ENCODE measurements at regions not wholly inside any gene's neighbourhood (a gene's known extent, or its start where the extent isn't known, plus 50 kb on each side); places are given as distances from the start of the nearest gene placed in this dataset.

DNA sequence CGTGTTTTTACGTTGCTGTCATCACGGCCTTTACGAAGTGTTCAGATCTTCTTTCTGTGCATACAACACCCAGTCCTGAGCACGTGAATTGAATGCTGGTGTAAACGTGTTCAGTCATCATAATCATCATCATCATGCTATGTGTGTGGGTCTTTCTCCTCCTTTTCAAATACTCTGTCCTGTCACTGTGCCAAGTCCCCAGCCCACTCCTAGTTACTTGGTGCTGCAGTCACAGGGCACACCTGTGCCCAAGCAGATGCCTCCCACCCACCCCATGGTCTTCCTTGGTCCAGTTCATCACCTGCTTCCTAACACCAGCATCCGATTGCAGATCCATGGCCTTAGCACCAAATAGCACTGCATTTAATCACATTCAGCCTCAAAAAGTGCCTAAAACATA lies 78.6 kb upstream of the MGMT start:
- H3K27me3 ChIP-seq = no peaks in the 10 kb centered on the region
- H3K27ac ChIP-seq = no peak overlapping the region
- H4K20me1 ChIP-seq = no peaks in the 10 kb centered on the region
- TF ChIP-seq Cebpa-rat (IDR thresholded peaks at IDR 0.05) = no peak
- H3K4me1 ChIP-seq = peaks cover 13% of the 10 kb centered on the region
- H3K4me2 ChIP-seq = no peak overlapping the region
- no peak overlapping the region for H3K9ac ChIP-seq
- H3K4me3 ChIP-seq = no peak overlapping the region
- no peaks in the 10 kb centered on the region for H3K36me3 ChIP-seq
- H3K9me3 ChIP-seq = no peaks in the 10 kb centered on the region

DNA sequence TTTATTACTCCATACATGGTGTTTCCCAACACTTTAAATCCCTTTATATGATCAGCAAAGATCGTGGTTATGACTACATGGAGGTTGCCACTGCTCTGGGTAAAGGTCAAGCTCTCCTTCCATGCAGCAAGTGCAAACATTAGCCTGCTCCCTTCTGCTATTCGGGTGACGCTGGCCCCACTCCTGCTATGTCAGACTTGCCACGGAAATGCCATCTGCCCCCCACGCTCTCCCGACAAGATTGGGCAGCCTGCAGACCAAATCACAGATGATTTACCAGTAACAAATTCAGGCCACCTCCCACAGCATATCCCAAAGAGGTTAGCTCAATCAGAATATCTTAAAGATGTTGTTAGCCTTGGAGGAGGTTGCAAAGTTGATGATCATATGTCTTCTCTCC lies 77.8 kb upstream of the MGMT start:
- Histone ChIP-seq H3K4me2 (no peak overlapping the region), H3K9me3 (no peaks in the 10 kb centered on the region), H3K27ac (no peak overlapping the region), H3K36me3 (no peaks in the 10 kb centered on the region), H3K4me3 (no peak overlapping the region), H4K20me1 (no peaks in the 10 kb centered on the region), H3K4me1 (peaks cover 13% of the 10 kb centered on the region), H3K27me3 (no peaks in the 10 kb centered on the region), H3K9ac (no peak overlapping the region)
- TF ChIP-seq Cebpa-rat (IDR thresholded peaks at IDR 0.05) = no peak

DNA sequence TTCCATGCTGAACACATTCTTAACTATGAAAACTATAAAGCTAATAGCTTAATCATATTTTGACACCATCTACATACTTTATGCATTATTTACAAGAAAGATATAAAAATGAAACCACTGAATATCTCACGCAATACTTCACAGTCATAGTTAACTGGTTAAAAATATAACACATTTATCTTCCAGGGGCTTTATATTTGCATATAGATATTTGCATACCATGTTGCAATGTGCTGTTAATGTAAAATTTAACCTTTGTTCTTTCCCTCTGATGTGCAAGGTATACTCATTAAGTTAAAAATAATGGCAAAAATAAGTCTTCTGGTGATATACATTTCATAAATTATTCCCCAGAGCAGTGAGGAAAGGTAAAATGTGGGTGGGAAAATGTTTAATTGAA lies 76.9 kb upstream of the MGMT start:
- Histone ChIP-seq H3K36me3 (no peaks in the 10 kb centered on the region), H3K4me3 (no peak overlapping the region), H3K4me2 (no peak overlapping the region), H3K4me1 (peaks cover 13% of the 10 kb centered on the region), H3K9ac (no peak overlapping the region), H4K20me1 (no peaks in the 10 kb centered on the region), H3K9me3 (no peaks in the 10 kb centered on the region), H3K27ac (no peak overlapping the region), H3K27me3 (no peaks in the 10 kb centered on the region)
- no peak for TF ChIP-seq Cebpa-rat (IDR thresholded peaks at IDR 0.05)

DNA sequence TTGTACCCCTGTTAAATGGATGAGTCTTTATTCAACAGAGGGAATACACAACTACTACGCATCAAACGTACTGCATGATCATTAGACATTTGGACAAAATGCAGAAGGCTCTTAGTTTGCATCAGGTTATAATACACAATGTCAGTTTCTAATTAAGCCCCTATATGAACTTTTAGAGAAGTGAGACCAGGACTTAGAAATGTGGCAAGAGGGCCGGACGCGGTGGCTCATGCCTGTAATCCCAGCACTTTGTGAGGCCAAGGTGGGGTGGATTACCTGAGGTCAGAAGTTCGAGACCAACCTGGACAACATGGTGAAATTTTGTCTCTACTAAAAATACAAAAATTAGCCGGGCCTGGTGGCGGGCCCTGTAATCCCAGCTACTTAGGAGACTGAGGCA lies 76.3 kb upstream of the MGMT start:
- no peaks in the 10 kb centered on the region for H3K27me3 ChIP-seq
- H3K4me3 ChIP-seq = no peak overlapping the region
- H3K27ac ChIP-seq = no peak overlapping the region
- no peak for TF ChIP-seq Cebpa-rat (IDR thresholded peaks at IDR 0.05)
- H3K4me1 ChIP-seq = peaks cover 13% of the 10 kb centered on the region
- no peak overlapping the region for H3K4me2 ChIP-seq
- H4K20me1 ChIP-seq = no peaks in the 10 kb centered on the region
- no peaks in the 10 kb centered on the region for H3K9me3 ChIP-seq
- H3K9ac ChIP-seq = no peak overlapping the region
- H3K36me3 ChIP-seq = no peaks in the 10 kb centered on the region

DNA sequence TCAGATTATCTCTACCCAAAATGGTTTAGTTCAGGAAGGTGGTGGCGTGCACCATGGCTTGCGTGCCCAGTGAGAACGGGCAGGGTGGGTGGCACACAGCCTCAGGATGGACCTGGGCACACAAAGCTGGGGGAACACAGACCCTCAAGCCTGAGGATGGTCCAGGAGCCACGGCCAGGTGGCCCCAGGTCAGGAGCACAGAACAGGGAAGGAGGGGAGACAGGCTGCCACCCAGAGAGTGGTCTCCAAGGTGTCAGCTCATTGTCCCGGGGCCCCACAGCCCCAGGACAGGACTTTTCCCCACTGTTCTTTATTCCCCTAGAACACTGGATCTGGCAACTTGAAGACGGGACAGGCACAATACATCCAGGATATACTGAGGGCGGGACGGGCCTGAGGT lies 75.6 kb upstream of the MGMT start:
- no peak overlapping the region for H3K4me3 ChIP-seq
- H3K27me3 ChIP-seq = no peaks in the 10 kb centered on the region
- no peak for TF ChIP-seq Cebpa-rat (IDR thresholded peaks at IDR 0.05)
- H3K9me3 ChIP-seq = no peaks in the 10 kb centered on the region
- H4K20me1 ChIP-seq = no peaks in the 10 kb centered on the region
- H3K4me2 ChIP-seq = no peak overlapping the region
- H3K27ac ChIP-seq = no peak overlapping the region
- H3K4me1 ChIP-seq = peaks cover 10% of the 10 kb centered on the region
- H3K9ac ChIP-seq = no peak overlapping the region
- no peaks in the 10 kb centered on the region for H3K36me3 ChIP-seq

DNA sequence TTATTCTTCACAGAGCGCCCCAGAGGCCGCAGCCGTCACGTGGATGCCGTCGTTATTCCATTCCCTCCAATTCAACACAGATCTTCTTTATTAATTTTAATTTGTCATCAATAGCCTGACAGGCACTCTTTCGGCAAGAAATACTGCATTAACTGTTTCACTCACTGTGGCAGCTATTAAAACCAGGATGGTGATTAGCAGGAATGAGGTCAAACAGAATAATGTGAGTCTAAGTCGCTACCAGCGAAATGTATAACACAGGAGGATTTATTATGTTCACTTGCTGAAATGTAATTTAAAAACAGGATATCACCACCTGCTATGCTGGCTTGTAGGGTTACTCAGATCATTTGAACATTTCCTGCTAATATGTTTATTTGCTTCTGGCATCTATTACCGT lies 74.2 kb upstream of the MGMT start:
- no peak overlapping the region for H3K27ac ChIP-seq
- H3K9ac ChIP-seq = no peak overlapping the region
- H3K27me3 ChIP-seq = no peaks in the 10 kb centered on the region
- H3K4me2 ChIP-seq = no peak overlapping the region
- H3K4me3 ChIP-seq = no peak overlapping the region
- H3K9me3 ChIP-seq = no peaks in the 10 kb centered on the region
- no peaks in the 10 kb centered on the region for H4K20me1 ChIP-seq
- no peaks in the 10 kb centered on the region for H3K4me1 ChIP-seq
- no peaks in the 10 kb centered on the region for H3K36me3 ChIP-seq
- no peak for TF ChIP-seq Cebpa-rat (IDR thresholded peaks at IDR 0.05)

DNA sequence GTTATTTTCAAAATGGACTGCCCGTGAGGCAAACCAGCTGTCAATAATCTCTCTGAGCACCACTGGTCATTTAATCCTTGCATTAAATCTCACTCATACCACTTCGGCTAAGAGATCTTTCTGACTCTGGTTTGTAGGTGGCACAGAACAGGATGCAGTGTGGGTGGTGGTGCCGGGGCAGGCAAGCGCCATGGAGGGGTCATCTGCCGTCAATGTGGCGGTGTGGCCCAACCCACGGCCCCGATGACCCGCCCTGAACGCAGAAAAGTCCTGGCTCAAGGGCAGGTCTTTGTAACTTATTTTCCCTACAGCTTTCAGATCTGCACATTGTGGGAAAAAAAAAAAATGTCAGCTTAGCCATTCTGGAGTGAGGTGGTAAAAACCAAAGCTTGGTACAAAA lies 73.2 kb upstream of the MGMT start:
- Histone ChIP-seq H4K20me1 (no peaks in the 10 kb centered on the region), H3K4me2 (no peak overlapping the region), H3K4me3 (no peak overlapping the region), H3K27me3 (no peaks in the 10 kb centered on the region), H3K9ac (no peak overlapping the region), H3K4me1 (no peaks in the 10 kb centered on the region), H3K27ac (no peak overlapping the region), H3K9me3 (no peaks in the 10 kb centered on the region), H3K36me3 (no peaks in the 10 kb centered on the region)
- TF ChIP-seq Cebpa-rat (IDR thresholded peaks at IDR 0.05) = no peak

DNA sequence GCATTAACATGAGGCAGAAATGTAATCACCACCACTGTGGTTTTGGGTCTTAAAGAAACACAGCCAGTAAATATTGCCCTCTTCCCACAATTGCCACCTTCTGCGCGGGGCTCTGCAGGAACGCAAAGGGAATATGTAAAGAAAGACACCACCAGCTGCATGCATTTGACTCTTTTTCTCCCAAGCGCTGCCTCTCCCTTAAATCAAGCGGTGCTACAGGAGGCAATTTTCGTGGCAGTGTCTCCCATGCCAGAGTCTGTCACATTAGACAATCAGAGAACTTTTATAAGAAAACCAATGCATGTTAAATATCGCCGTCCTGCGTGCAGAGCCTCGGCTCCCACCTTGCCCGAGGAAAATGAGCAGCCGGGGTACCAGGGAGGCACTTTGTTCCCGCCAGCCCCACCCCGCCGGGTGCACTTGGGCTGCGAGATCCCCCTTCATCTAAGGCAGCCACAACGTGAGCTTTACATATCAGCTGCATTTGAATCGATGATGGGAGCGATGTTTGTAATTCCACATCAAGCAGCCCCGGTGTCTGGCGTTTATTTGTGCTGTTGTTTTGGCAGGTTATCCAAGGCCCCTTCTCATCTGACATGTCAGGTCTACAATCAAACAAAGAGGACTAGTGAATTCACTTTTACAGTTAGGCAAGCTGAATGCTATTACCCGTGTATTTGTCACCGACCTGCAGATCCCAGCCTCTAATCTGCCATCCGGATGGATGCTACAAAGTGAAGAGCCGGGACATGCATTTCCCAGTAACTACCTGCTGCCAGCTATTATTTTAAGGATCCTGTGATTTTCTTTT lies 72.3 kb upstream of the MGMT start:
- TF ChIP-seq Cebpa-rat (IDR thresholded peaks at IDR 0.05) = no peak
- Histone ChIP-seq H3K27me3 (no peaks in the 10 kb centered on the region), H3K4me2 (no peak overlapping the region), H4K20me1 (no peaks in the 10 kb centered on the region), H3K36me3 (no peaks in the 10 kb centered on the region), H3K9ac (no peak overlapping the region), H3K4me3 (no peak overlapping the region), H3K9me3 (no peaks in the 10 kb centered on the region), H3K27ac (no peak overlapping the region), H3K4me1 (no peaks in the 10 kb centered on the region)

DNA sequence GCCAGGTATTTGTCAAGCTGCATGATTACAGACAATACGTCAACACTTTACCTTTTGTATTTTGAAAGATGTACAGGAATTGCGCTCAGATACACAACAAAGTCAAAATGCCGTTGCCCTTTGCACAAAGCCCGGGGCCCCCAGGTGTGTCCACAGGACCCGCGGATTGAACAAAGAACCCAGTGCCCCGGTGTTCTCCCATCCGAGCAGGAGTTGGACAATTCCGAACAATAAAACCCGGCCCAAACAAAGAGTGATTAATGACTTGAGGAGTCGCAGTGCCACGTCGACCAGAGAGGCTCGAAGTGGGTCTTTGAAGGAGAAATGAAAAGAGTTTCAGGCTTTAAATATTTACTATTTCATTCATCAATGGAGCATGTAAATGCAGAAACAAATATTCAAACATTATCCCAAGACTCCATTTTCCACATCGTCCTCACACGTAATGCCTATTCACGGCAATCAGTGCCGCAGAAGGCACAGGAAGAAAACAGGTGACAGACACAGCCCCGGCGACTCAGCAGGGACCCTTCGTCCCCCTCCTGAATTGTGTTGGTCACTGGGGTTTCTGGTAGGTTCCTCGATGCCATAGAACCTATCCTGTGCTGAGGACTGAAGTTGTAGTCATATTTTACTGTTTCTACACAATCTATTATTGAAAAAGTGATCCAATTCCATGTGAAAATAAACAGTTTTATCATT lies 70.9 kb upstream of the MGMT start:
- H3K27ac ChIP-seq = no peak overlapping the region
- no peak for TF ChIP-seq Cebpa-rat (IDR thresholded peaks at IDR 0.05)
- no peak overlapping the region for H3K9ac ChIP-seq
- no peak overlapping the region for H3K4me2 ChIP-seq
- no peaks in the 10 kb centered on the region for H3K36me3 ChIP-seq
- no peaks in the 10 kb centered on the region for H4K20me1 ChIP-seq
- no peaks in the 10 kb centered on the region for H3K4me1 ChIP-seq
- H3K27me3 ChIP-seq = no peaks in the 10 kb centered on the region
- no peak overlapping the region for H3K4me3 ChIP-seq
- H3K9me3 ChIP-seq = no peaks in the 10 kb centered on the region

DNA sequence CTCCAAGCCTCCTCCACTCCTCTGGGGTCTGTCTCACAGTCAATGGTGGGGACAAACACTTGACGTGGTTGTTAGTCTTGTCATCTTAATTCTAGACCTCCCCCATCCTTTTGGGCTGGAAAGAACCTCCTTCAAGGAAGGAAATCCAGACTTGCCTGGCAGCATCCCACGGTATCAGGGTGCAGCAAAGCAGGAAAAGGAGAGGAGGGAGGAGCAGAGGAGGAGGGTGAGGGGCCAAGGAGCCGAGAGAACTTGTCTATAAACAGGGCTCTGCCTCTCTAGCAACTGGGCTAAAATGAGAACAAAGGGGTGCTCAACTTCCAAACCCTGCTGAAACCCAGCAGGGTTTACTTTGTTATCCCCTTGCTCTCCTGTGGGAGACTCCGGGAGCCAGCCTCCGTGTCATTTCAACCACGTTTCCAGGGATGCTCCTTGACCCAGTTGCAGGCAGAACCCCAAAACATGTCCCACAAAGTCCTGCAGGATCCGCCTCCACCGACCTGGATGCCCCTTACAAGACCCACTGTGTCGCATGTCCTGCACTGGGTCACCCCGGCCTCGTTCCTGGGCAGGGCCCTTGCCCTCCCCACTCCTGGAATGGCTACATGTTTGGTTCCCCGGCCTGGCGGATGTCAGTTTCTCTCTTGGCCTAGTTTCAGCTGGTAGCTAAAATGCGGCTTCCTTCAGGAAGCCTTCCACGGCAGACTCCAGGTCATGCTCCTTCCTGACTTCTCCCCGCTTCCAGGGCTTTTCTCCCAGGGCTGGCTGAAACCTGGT lies 69.7 kb upstream of the MGMT start:
- Histone ChIP-seq H3K36me3 (no peaks in the 10 kb centered on the region), H3K9me3 (no peaks in the 10 kb centered on the region), H4K20me1 (no peaks in the 10 kb centered on the region), H3K4me3 (no peak overlapping the region), H3K27me3 (no peaks in the 10 kb centered on the region), H3K4me2 (no peak overlapping the region), H3K9ac (no peak overlapping the region), H3K27ac (no peak overlapping the region), H3K4me1 (no peaks in the 10 kb centered on the region)
- no peak for TF ChIP-seq Cebpa-rat (IDR thresholded peaks at IDR 0.05)
